SK-N-MC (cell line): ENCODE measurements at regions not wholly inside any gene's neighbourhood (a gene's known extent, or its start where the extent isn't known, plus 50 kb on each side); places are given as distances from the start of the nearest gene placed in this dataset.

Source experiments
- DNase-seq: peaks from one replicate; pipeline ENCODE4 v3.0.0-alpha.2; 2011; ENCODE audit warnings: low read depth, low spot score
- H3K27ac ChIP-seq: fragments of 200-600 bp; sonication (generic); 2 replicates; pipeline ENCODE4 v1.5.1; 2016; ENCODE audit warnings: mixed run types
- H3K36me3 ChIP-seq: fragments of 200-600 bp; sonication (generic); 2 replicates; pipeline ENCODE4 v1.6.1; 2017; ENCODE audit warnings: antibody characterized with exemption, low read length, mixed read lengths; ENCODE audit not compliant: insufficient read depth
- H3K4me3 ChIP-seq: fragments of 200-600 bp; sonication (generic); 2 replicates; pipeline ENCODE4 v1.5.1; 2016
- H3K9ac ChIP-seq: fragments of 200-600 bp; sonication (generic); 2 replicates; pipeline ENCODE4 v1.8.0; 2017; ENCODE audit warnings: mixed run types, mixed read lengths; ENCODE audit not compliant: insufficient read length
- H3K9me3 ChIP-seq: fragments of 200-600 bp; sonication (generic); 2 replicates; pipeline ENCODE4 v1.6.1; 2017; ENCODE audit warnings: low read depth, mild to moderate bottlenecking, antibody characterized with exemption, low read length, moderate library complexity, mixed read lengths
- EZH2 ChIP-seq: fragments of 200-600 bp; sonication (generic); IDR thresholded peaks from one replicate; pipeline ENCODE4 v1.6.1; 2017; ENCODE audit warnings: antibody characterized with exemption
- FOXP2 ChIP-seq: optimal IDR thresholded peaks from 2 replicates; pipeline ENCODE3; 2011; ENCODE audit warnings: mild to moderate bottlenecking, moderate library complexity; ENCODE audit not compliant: insufficient read depth; ENCODE audit errors: extremely low read length, control extremely low read depth
- POLR2AphosphoS5 ChIP-seq: IDR thresholded peaks from 2 replicates; pipeline ENCODE4 v1.6.1; 2012; ENCODE audit warnings: mild to moderate bottlenecking, low read depth, low read length, borderline replicate concordance

DNA sequence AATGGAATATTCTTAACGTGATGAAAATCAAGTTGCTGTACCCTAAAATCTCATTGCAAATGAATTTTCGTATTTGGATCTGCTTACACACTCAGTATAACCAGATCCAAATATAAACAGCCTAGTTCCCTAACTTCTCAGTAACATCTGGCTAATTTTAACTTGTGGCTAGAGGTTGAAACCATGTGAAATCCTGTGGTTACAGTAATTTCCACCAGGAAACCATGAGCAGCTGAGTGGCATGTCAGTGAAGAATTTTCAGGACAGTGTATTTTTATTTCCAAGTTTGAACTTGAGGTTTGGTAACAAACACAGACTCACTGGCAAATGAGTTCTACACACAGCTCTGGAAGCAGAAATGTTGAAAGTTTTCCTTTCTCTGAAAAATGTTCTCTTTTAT is 754.1 kb downstream of the NR2F2 start:
- Histone ChIP-seq H3K9ac (no peak overlapping the region), H3K4me3 (no peak overlapping the region), H3K36me3 (no peaks in the 10 kb centered on the region), H3K27ac (no peak overlapping the region), H3K9me3 (no peaks in the 10 kb centered on the region)
- no peak for DNase-seq
- TF ChIP-seq FOXP2, result no peak
- no peak for TF ChIP-seq EZH2
- TF ChIP-seq POLR2AphosphoS5, result no peak

DNA sequence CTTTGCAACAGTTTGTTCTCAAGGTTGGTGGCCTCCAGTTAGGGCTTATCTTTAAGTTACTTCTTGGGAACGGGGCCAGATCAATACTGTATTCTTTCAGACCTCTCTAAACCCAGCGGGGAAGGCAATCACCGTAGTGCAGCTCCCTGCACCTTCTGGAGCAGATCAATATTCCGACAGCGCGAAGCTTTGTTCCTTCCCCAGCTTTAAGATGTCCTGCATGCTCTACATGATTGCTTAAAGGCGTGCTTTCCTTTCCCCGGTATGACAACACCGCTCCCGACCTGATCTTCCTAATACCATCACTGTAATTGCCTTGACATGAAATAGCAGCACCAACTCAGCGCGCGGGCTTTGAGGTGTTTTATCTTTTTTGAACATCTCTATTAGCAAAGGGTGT is 755.2 kb downstream of the NR2F2 start:
- no peak for TF ChIP-seq FOXP2
- no peak for TF ChIP-seq EZH2
- TF ChIP-seq POLR2AphosphoS5, result no peak
- H3K4me3 ChIP-seq, result no peak overlapping the region
- no peaks in the 10 kb centered on the region for H3K9me3 ChIP-seq
- H3K36me3 ChIP-seq, result no peaks in the 10 kb centered on the region
- H3K27ac ChIP-seq, result no peak overlapping the region
- no peak overlapping the region for H3K9ac ChIP-seq
- DNase-seq, result no peak

DNA sequence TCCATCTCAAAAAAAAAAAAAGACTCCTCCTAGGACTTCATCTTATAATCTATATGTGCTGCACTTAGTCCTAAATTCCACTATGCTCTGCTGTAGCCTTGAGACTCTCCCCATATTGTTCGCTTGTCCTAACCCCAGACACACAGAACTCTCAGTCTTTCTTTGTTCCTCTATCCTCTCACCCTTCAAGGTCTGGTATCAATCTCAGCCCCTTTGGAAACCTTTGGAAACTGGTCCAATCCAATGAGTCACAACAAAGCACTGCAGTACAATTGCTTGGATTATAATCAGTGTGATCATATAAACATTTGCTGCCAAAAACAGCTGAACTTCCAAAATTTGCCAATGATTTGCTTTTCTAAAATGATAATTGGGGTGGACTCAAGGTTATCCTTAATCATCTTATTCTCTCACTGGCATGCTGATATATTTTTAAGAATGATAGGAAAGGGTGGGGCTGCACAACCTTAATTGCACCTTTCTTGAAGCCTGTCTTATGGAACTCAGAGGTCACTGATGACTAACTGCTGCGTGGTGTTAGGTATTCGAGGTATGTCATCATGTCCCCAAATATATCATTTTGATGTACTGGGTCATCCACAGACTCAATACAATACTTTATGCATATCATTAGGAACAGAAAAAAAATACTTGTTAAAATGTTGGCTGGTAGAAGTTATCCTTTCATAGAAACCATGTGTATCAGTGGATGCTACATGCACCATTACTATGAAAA is 756.7 kb downstream of the NR2F2 start:
- Histone ChIP-seq H3K36me3 (no peaks in the 10 kb centered on the region), H3K9ac (no peak overlapping the region), H3K9me3 (no peaks in the 10 kb centered on the region), H3K4me3 (no peak overlapping the region), H3K27ac (no peak overlapping the region)
- no peak for TF ChIP-seq FOXP2
- TF ChIP-seq EZH2, result no peak
- no peak for TF ChIP-seq POLR2AphosphoS5
- no peak for DNase-seq

DNA sequence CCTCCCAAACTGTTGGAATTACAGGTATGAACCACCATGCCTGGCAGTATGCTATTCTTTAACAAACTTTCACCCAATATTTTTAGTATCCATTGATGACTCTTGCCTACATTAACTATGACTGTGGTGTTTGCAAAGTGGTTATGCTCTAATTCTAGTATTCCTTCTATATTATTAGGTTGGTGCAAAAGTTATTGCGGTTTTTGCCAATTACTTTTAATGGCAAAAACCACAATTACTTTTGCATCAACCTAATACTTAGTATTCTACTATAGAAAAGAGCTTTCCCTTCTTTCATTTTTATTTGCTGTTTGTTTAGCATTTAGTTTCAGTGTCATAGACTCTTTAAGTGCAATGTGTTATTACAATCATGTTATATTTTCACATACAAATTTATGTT is 760.6 kb downstream of the NR2F2 start:
- no peak for DNase-seq
- Histone ChIP-seq H3K9me3 (no peaks in the 10 kb centered on the region), H3K36me3 (no peaks in the 10 kb centered on the region), H3K4me3 (no peak overlapping the region), H3K9ac (no peak overlapping the region), H3K27ac (no peak overlapping the region)
- TF ChIP-seq POLR2AphosphoS5 (no peak), FOXP2 (no peak), EZH2 (no peak)

DNA sequence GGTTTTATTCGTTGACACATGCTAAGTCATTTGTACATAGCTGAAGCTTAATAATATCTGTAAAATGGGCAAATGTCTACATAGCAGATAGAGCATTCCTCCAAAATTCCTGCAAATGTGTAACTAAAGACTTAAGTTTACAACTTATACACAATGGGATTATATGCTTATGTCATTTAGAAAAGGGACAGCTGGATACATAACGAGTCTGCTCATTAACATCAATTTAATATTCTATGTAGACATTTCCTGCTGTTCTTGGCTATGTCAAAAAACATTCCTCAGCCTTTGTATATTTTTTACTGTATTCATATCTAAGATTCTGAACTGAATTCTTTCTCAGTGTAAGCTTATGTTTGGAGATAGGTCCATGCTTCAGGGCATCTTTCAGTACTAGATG is 762.2 kb downstream of the NR2F2 start:
- no peak overlapping the region for H3K9ac ChIP-seq
- no peak for TF ChIP-seq EZH2
- TF ChIP-seq FOXP2, result no peak
- no peak for TF ChIP-seq POLR2AphosphoS5
- no peaks in the 10 kb centered on the region for H3K9me3 ChIP-seq
- H3K4me3 ChIP-seq, result no peak overlapping the region
- no peak overlapping the region for H3K27ac ChIP-seq
- H3K36me3 ChIP-seq, result no peaks in the 10 kb centered on the region
- DNase-seq, result no peak

DNA sequence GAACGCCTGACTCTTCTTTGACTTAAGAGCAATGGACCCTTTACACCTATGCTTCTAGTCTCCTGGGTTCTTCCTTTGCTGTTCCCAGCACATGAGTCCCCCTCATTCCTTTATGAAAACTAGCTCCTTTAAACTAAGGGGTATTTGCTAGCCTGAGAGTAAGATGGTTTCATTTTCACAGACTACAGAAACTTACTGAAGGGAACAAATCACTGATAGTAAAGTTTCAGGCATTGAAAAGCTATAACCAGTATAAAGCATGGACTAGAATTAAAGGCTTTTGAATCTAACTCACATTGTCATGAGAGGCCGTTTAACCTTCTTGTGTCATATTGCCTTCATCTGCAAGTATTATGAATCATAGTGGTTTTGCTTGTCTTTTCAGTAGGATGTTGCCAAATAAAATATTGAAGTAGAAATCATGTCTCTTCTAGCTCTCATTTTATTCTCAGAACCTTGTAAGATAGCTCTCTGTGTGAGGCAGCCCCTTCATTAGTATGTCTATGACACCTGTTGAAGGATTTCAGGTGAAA is 765.9 kb downstream of the NR2F2 start:
- no peaks in the 10 kb centered on the region for H3K36me3 ChIP-seq
- no peaks in the 10 kb centered on the region for H3K9me3 ChIP-seq
- H3K27ac ChIP-seq, result no peak overlapping the region
- no peak overlapping the region for H3K4me3 ChIP-seq
- H3K9ac ChIP-seq, result no peak overlapping the region
- DNase-seq, result no peak
- TF ChIP-seq FOXP2, result no peak
- TF ChIP-seq EZH2, result no peak
- no peak for TF ChIP-seq POLR2AphosphoS5

DNA sequence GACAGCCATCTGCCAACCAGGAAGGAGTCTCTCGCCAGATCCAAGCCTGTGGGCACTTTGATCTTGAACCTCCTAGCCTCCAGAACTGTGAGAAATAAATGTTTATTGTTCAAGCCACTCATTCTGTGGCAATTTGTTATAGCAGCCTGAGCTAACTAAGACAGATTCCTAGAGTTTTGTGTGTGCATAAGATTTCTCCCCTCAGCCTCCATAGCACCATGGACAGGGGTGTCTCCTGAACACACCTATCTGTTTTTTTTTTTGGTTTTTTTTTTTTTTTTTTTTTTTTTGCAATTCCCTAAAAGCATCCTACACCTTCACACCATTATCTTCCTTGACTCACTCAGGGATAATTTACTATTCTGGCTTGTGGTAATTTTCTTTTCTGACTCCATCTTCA is 768.5 kb downstream of the NR2F2 start:
- Histone ChIP-seq H3K9me3 (no peaks in the 10 kb centered on the region), H3K9ac (no peak overlapping the region), H3K36me3 (no peaks in the 10 kb centered on the region), H3K27ac (no peak overlapping the region), H3K4me3 (no peak overlapping the region)
- DNase-seq, result no peak
- TF ChIP-seq POLR2AphosphoS5, result no peak
- TF ChIP-seq EZH2, result no peak
- no peak for TF ChIP-seq FOXP2

DNA sequence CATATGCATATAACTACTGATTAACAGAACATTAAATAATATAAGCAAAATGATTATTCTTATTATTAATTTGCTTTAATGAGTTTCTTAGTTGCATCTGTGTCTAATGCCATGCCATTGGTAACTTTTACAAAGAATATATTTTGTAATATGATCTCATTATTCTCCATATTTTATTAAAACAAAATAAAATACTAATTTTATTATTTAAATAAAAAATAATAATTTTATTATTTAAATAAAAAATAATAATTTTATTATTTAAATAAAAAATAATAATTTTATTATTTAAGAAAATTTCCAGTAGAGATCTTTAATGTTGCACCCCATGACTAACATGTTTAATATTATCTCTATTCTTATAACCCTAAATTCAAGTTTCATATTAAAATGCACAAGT is 771.1 kb downstream of the NR2F2 start:
- no peak for TF ChIP-seq POLR2AphosphoS5
- no peak for TF ChIP-seq FOXP2
- TF ChIP-seq EZH2, result no peak
- Histone ChIP-seq H3K9me3 (no peaks in the 10 kb centered on the region), H3K4me3 (no peak overlapping the region), H3K27ac (no peak overlapping the region), H3K9ac (no peak overlapping the region), H3K36me3 (no peaks in the 10 kb centered on the region)
- no peak for DNase-seq
